Body of pancreas (tissue), 4 donors: ENCODE measurements at regions not wholly inside any gene's neighbourhood (a gene's known extent, or its start where the extent isn't known, plus 50 kb on each side); places are given as distances from the start of the nearest gene placed in this dataset.

Source experiments
- ATAC-seq: fragments of 150-250 bp; one replicate; pipeline ENCODE4 v1.9.1; 2016
- DNase-seq, 4 donors: peaks; one replicate each; pipeline ENCODE4 v3.0.0-alpha.2; 2019
- H3K27ac ChIP-seq, 4 donors: fragments of 200-600 bp; sonication (generic); 1 replicate in 3 of 4; 2 replicates in 1 of 4; pipeline versions ENCODE4 v1.5.1 to v1.6.1; 2016 to 2019; ENCODE audit warnings: mild to moderate bottlenecking in 1 of 4, mixed read lengths in 1 of 4, moderate library complexity in 1 of 4
- H3K27me3 ChIP-seq, 2 donors: fragments of 200-600 bp; sonication (generic); one replicate each; pipeline ENCODE4 v1.6.0; 2016; ENCODE audit warnings: mild to moderate bottlenecking in 1 of 2
- H3K36me3 ChIP-seq, 2 donors: fragments of 200-600 bp; sonication (generic); replicated peaks in 1 of 2; 2 replicates each; pipeline ENCODE4 v1.5.1; 2016; ENCODE audit warnings: low read depth in 2 of 2; ENCODE audit not compliant: insufficient read depth in 1 of 2
- H3K4me1 ChIP-seq: fragments of 200-600 bp; sonication (generic); one replicate; pipeline ENCODE4 v1.6.0; 2016
- H3K4me3 ChIP-seq, 2 donors: fragments of 200-600 bp; sonication (generic); 1 replicate in 1 of 2; 2 replicates in 1 of 2; pipeline ENCODE4 v1.5.1; 2016 to 2019
- H3K9me3 ChIP-seq, 3 donors: fragments of 200-600 bp; sonication (generic); 1 replicate in 2 of 3; 2 replicates in 1 of 3; pipeline ENCODE4 v1.5.1; 2016
- CTCF ChIP-seq, 7 experiments: fragments of 450-650 bp in 4 of 7; fragments of 200-600 bp in 3 of 7; sonication (generic) in 3 of 7; IDR thresholded peaks; one replicate each; pipeline ENCODE4 v1.5.1; 2016 to 2019; ENCODE audit warnings: antibody characterized with exemption in 7 of 7
- POLR2A ChIP-seq, 3 donors: fragments of 450-650 bp; IDR thresholded peaks; one replicate each; pipeline ENCODE4 v1.6.1; 2016; ENCODE audit warnings: antibody characterized with exemption in 3 of 3, mild to moderate bottlenecking in 2 of 3
- WGBS, 2 donors: methylation state at CpG; one replicate each; pipeline ENCODE4 v1.1.5; 2017; 5-methylcytosine and 5-hydroxymethylcytosine counted together
- intact Hi-C: fragments of 100-400 bp; cut with DNase I; formaldehyde crosslinking; loops from one replicate; pipeline ENCODE4 v1.15.1; 2023

DNA sequence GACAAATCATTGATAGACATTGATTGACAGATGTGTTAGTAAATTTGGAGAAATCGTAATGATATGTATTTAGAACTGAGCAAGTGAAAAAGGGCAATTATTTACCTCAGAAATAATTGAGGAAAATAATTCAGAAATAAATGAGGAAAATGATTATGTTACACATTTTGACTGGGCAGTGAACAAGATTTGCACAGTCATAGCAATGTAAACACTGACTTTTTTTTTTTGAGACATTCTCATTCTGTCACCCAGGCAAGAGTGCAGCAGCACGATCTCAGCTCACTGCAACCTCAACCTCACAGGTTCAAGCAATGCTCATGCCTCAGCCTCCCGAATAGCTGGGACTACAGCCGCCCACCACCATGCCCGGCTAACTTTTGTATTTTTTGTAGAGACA, 211.7 kb downstream of the SP3 start:
- intact Hi-C loops, result no loop called here
- H3K9me3 ChIP-seq, result no peaks in the 10 kb centered on the region
- no peak overlapping the region for H3K27ac ChIP-seq
- H3K36me3 ChIP-seq, result no peaks in the 10 kb centered on the region
- H3K27me3 ChIP-seq, result no peaks in the 10 kb centered on the region
- no peaks in the 10 kb centered on the region for H3K4me1 ChIP-seq
- ATAC-seq (no peak), DNase-seq (no peak)
- TF ChIP-seq POLR2A (IDR thresholded peaks at IDR 0.05), result no peak
- no peak for TF ChIP-seq CTCF (IDR thresholded peaks at IDR 0.05)
- no peak overlapping the region for H3K4me3 ChIP-seq
- 84 to 86% methylated on average over 5 of the region's 5 CpGs for WGBS, 2 donors

GRCh38 chr2:173754165-173754564, 211.0 kb downstream of the SP3 start:
- Histone ChIP-seq H3K27ac (no peak overlapping the region), H3K27me3 (no peaks in the 10 kb centered on the region), H3K4me3 (no peak overlapping the region), H3K4me1 (no peaks in the 10 kb centered on the region), H3K9me3 (no peaks in the 10 kb centered on the region), H3K36me3 (no peaks in the 10 kb centered on the region)
- 69 to 71% methylated on average over 4 of the region's 4 CpGs for WGBS, 2 donors
- TF ChIP-seq CTCF (IDR thresholded peaks at IDR 0.05), result no peak
- TF ChIP-seq POLR2A (IDR thresholded peaks at IDR 0.05), result no peak
- DNase-seq (no peak), ATAC-seq (no peak)
- intact Hi-C loops, result no loop called here

- Histone ChIP-seq H3K27me3 (no peaks in the 10 kb centered on the region), H3K27ac (no peak overlapping the region), H3K4me3 (no peak overlapping the region), H3K4me1 (no peaks in the 10 kb centered on the region), H3K36me3 (no peaks in the 10 kb centered on the region), H3K9me3 (no peaks in the 10 kb centered on the region)
- WGBS, 2 donors, result 77 to 82% methylated on average over 3 of the region's 3 CpGs
- TF ChIP-seq CTCF (IDR thresholded peaks at IDR 0.05) (no peak), POLR2A (IDR thresholded peaks at IDR 0.05) (no peak)
- ATAC-seq, result no peak
- intact Hi-C loops, result no loop called here
- no peak for DNase-seq
Observed at GRCh38 chr2:173754837-173755236, 210.3 kb downstream of the SP3 start.

DNA sequence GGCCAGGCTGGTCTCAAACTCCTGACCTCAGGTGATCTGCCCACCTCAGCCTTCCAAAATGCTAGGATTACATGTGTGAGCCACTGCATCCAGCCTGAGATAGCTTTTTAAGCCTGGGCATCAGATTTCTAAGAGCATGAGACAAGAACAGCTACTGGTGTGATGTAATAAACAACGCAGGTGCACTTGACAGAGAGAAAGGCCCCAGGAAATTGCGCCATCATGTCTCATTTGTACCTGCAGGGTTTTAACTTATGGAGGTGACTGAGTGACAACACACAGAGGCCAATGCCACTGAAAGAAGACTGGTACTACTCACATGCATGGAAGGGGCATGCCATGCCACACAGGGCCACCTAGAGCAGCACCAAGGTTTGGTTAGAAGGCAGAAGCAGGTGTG, 209.4 kb downstream of the SP3 start:
- no peaks in the 10 kb centered on the region for H3K9me3 ChIP-seq
- ATAC-seq, result no peak
- no peaks in the 10 kb centered on the region for H3K36me3 ChIP-seq
- no peaks in the 10 kb centered on the region for H3K27me3 ChIP-seq
- no peak overlapping the region for H3K4me3 ChIP-seq
- intact Hi-C loops, result no loop called here
- no peak for DNase-seq
- peaks cover 6% of the 10 kb centered on the region for H3K4me1 ChIP-seq
- no peak for TF ChIP-seq CTCF (IDR thresholded peaks at IDR 0.05)
- no peak for TF ChIP-seq POLR2A (IDR thresholded peaks at IDR 0.05)
- WGBS, 2 donors, result 95 to 100% methylated on average over 2 of the region's 2 CpGs
- H3K27ac ChIP-seq, result no peak overlapping the region

GRCh38 chr2:173759959-173760358, 205.2 kb downstream of the SP3 start:
- Histone ChIP-seq H3K4me1 (peaks cover 6% of the 10 kb centered on the region), H3K9me3 (no peaks in the 10 kb centered on the region), H3K4me3 (no peak overlapping the region), H3K27me3 (no peaks in the 10 kb centered on the region), H3K27ac (no peak overlapping the region), H3K36me3 (no peaks in the 10 kb centered on the region)
- intact Hi-C loops, result no loop called here
- TF ChIP-seq POLR2A (IDR thresholded peaks at IDR 0.05), result no peak
- no peak for TF ChIP-seq CTCF (IDR thresholded peaks at IDR 0.05)
- DNase-seq (no peak), ATAC-seq (no peak)
- 91 to 93% methylated on average over 6 of the region's 6 CpGs for WGBS, 2 donors
